Stimulated activated CD4-positive, alpha-beta T cell treated with anti-CD3 and anti-CD28 coated beads, Interleukin-12 subunit alpha, Interleukin-12 subunit beta, amount 100 ng/mL, for 24 hours (primary cell): ENCODE measurements at regions not wholly inside any gene's neighbourhood (a gene's known extent, or its start where the extent isn't known, plus 50 kb on each side); places are given as distances from the start of the nearest gene placed in this dataset.
"Not testable (repeated sequence)": the region's sequence is repeated elsewhere in the genome, so short reads cannot be mapped to it uniquely, and the experiment has no call there.

Source experiments
- DNase-seq, 2 experiments: peaks; one replicate each; pipeline ENCODE4 v3.0.0-alpha.2; 2020; ENCODE audit warnings: low read depth in 2 of 2

- DNase-seq: no peak
Observed at GRCh38 chrX:41002026-41002425, 83.2 kb upstream of the USP9X start.

- no peak for DNase-seq
Observed at GRCh38 chrX:41003506-41004270, 81.6 kb upstream of the USP9X start.

- DNase-seq: no peak
Observed at GRCh38 chrX:41005445-41005992, 79.7 kb upstream of the USP9X start.

GRCh38 chrX:41009850-41010846, 75.1 kb upstream of the USP9X start:
- peak; percentile 0 to 24 for DNase-seq

- peak in 1 of 2 experiments; percentile 1 for DNase-seq
Observed at GRCh38 chrX:41014776-41015360, 70.4 kb upstream of the USP9X start.

- DNase-seq: not testable (repeated sequence)
Observed at GRCh38 chrX:41017785-41018184, 67.5 kb upstream of the USP9X start.

- not testable (repeated sequence) for DNase-seq
Observed at GRCh38 chrX:41018391-41019040, 66.7 kb upstream of the USP9X start.

- no peak for DNase-seq
Observed at GRCh38 chrX:41019041-41019392, 66.2 kb upstream of the USP9X start.

- DNase-seq: no peak
Observed at GRCh38 chrX:41022566-41022965, 62.7 kb upstream of the USP9X start.

GRCh38 chrX:41023098-41023497, 62.1 kb upstream of the USP9X start:
- no peak for DNase-seq

GRCh38 chrX:41024335-41024734, 60.9 kb upstream of the USP9X start:
- DNase-seq: not testable (repeated sequence)

- no peak for DNase-seq
Observed at GRCh38 chrX:41024755-41025154, 60.5 kb upstream of the USP9X start.

- DNase-seq: no peak
Observed at GRCh38 chrX:41025926-41026701, 59.1 kb upstream of the USP9X start.

GRCh38 chrX:41026702-41027078, 58.6 kb upstream of the USP9X start:
- no peak for DNase-seq

- DNase-seq: no peak
Observed at GRCh38 chrX:41029332-41029731, 55.9 kb upstream of the USP9X start.

- no peak for DNase-seq
Observed at GRCh38 chrX:41031256-41031967, 53.8 kb upstream of the USP9X start.

GRCh38 chrX:41033299-41033698, 51.9 kb upstream of the USP9X start:
- DNase-seq: no peak

GRCh38 chrX:41034902-41035301, 50.3 kb upstream of the USP9X start:
- not testable (repeated sequence) for DNase-seq
